Stomach (tissue), 8 donors: ENCODE measurements at regions not wholly inside any gene's neighbourhood (a gene's known extent, or its start where the extent isn't known, plus 50 kb on each side); places are given as distances from the start of the nearest gene placed in this dataset.

Experiments
- DNase-seq, 2 donors: peaks; one replicate each; pipeline versions ENCODE4 v3.0.0 to v3.0.0-alpha.2; 2013 to 2019
- H3K27ac ChIP-seq, 5 donors: fragments of 200-600 bp in 4 of 5; sonication (generic) in 4 of 5; one replicate each; pipeline ENCODE4 v1.5.1; 2013 to 2019; ENCODE audit warnings: mild to moderate bottlenecking in 1 of 5, moderate library complexity in 1 of 5
- H3K27me3 ChIP-seq, 3 donors: fragments of 200-600 bp; sonication (generic); one replicate each; pipeline ENCODE4 v1.5.1; 2017 to 2019; ENCODE audit warnings: mixed run types in 1 of 3
- H3K36me3 ChIP-seq, 4 donors: fragments of 200-600 bp; sonication (generic); 1 replicate in 3 of 4; 2 replicates in 1 of 4; pipeline ENCODE4 v1.5.1; 2016 to 2019
- H3K4me1 ChIP-seq, 4 donors: fragments of 200-600 bp; sonication (generic); one replicate each; pipeline ENCODE4 v1.5.1; 2016 to 2019
- H3K4me3 ChIP-seq, 4 donors: fragments of 200-600 bp; sonication (generic) in 3 of 4; one replicate each; pipeline ENCODE4 v1.5.1; 2016 to 2019; ENCODE audit warnings: mild to moderate bottlenecking in 1 of 4
- H3K9me3 ChIP-seq, 4 donors: fragments of 200-600 bp; sonication (generic); one replicate each; pipeline ENCODE4 v1.5.1; 2016 to 2019
- EP300 ChIP-seq: sonication (generic); formaldehyde crosslinking; IDR thresholded peaks from one replicate; pipeline ENCODE4 v1.6.1; 2017; ENCODE audit warnings: antibody characterized with exemption
- POLR2A ChIP-seq, 4 donors: fragments of 450-650 bp; IDR thresholded peaks; one replicate each; pipeline ENCODE4 v1.6.1; 2016; ENCODE audit warnings: antibody characterized with exemption in 4 of 4, control low read depth in 2 of 4, mild to moderate bottlenecking in 1 of 4, moderate library complexity in 1 of 4
- POLR2AphosphoS5 ChIP-seq, 3 donors: sonication (generic); formaldehyde crosslinking; IDR thresholded peaks; one replicate each; pipeline ENCODE4 v1.6.1; 2016; ENCODE audit warnings: antibody characterized with exemption in 3 of 3
- whole genome bisulfite sequencing, 5 donors: extraction: QIAGEN DNeasy Blood & Tissue Kit in 3 of 5; methylation state at CpG; one replicate each; pipeline versions ENCODE4 v1.1.5 to v1.1.7; 2013 to 2018; 5-methylcytosine and 5-hydroxymethylcytosine counted together
- intact Hi-C: fragments of 100-400 bp; cut with DNase I; formaldehyde crosslinking; loops from one replicate; pipeline ENCODE4 v1.15.1; 2023; ENCODE audit warnings: low total_unique reads
- TF ChIP-seq, protein P1 (sequence below), 7 experiments: fragments of 450-650 bp in 4 of 7; fragments of 200-600 bp in 3 of 7; sonication (generic) in 3 of 7; IDR thresholded peaks; one replicate each; pipeline ENCODE4 v1.5.1; 2016 to 2019; ENCODE audit warnings: antibody characterized with exemption in 7 of 7, control low read depth in 2 of 7, mild to moderate bottlenecking in 1 of 7
- donor health status: healthy with polysubstance abuse.
- donor health status: Bipolar disorder and iron deficiency.
- donor health status: healthy.

DNA sequence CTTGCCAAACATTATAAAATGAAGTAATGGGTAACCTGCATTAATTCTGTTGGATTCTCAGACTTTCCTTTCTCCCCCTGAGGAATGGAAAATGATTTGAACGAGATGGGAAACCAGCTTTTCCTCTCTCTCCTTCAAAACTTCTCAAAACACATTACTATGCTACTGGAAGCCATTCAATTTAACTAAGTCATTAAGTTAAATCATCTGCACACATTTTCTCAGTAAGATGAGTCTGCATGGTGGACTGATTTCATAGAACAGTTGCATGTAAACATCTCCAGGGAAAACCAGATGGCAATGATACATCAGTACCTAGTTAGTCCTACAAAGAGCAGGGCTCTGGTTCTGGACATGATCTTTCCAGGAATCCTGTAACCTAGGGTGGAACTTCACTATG, 59.9 kb downstream of the BMP4 start:
- H3K9me3 ChIP-seq: no peaks in the 10 kb centered on the region
- intact Hi-C loops: no loop called here
- H3K4me1 ChIP-seq: no peaks in the 10 kb centered on the region
- no peaks in the 10 kb centered on the region for H3K27me3 ChIP-seq
- no peak overlapping the region for H3K4me3 ChIP-seq
- H3K27ac ChIP-seq: no peak overlapping the region
- WGBS, 5 donors: 31 to 84% (median 50%) methylated on average over 1 of the region's 1 CpG
- no peak for TF ChIP-seq POLR2AphosphoS5 (IDR thresholded peaks at IDR 0.05)
- TF ChIP-seq, protein P1, sequence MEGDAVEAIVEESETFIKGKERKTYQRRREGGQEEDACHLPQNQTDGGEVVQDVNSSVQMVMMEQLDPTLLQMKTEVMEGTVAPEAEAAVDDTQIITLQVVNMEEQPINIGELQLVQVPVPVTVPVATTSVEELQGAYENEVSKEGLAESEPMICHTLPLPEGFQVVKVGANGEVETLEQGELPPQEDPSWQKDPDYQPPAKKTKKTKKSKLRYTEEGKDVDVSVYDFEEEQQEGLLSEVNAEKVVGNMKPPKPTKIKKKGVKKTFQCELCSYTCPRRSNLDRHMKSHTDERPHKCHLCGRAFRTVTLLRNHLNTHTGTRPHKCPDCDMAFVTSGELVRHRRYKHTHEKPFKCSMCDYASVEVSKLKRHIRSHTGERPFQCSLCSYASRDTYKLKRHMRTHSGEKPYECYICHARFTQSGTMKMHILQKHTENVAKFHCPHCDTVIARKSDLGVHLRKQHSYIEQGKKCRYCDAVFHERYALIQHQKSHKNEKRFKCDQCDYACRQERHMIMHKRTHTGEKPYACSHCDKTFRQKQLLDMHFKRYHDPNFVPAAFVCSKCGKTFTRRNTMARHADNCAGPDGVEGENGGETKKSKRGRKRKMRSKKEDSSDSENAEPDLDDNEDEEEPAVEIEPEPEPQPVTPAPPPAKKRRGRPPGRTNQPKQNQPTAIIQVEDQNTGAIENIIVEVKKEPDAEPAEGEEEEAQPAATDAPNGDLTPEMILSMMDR (IDR thresholded peaks at IDR 0.05): no peak
- TF ChIP-seq POLR2A (IDR thresholded peaks at IDR 0.05): no peak
- no peak for TF ChIP-seq EP300
- H3K36me3 ChIP-seq: no peaks in the 10 kb centered on the region
- no peak for DNase-seq

GRCh38 chr14:53894456-53894855, 62.2 kb downstream of the BMP4 start:
- Histone ChIP-seq H3K9me3 (no peaks in the 10 kb centered on the region), H3K36me3 (no peaks in the 10 kb centered on the region), H3K4me1 (no peaks in the 10 kb centered on the region), H3K27ac (no peak overlapping the region), H3K27me3 (no peaks in the 10 kb centered on the region), H3K4me3 (no peak overlapping the region)
- TF ChIP-seq POLR2A (IDR thresholded peaks at IDR 0.05) (no peak), EP300 (no peak), POLR2AphosphoS5 (IDR thresholded peaks at IDR 0.05) (no peak)
- TF ChIP-seq, protein P1 (IDR thresholded peaks at IDR 0.05): no peak
- WGBS, 5 donors: 45 to 58% (median 54%) methylated on average over 2 of the region's 2 CpGs
- no peak for DNase-seq
- intact Hi-C loops: no loop called here

DNA sequence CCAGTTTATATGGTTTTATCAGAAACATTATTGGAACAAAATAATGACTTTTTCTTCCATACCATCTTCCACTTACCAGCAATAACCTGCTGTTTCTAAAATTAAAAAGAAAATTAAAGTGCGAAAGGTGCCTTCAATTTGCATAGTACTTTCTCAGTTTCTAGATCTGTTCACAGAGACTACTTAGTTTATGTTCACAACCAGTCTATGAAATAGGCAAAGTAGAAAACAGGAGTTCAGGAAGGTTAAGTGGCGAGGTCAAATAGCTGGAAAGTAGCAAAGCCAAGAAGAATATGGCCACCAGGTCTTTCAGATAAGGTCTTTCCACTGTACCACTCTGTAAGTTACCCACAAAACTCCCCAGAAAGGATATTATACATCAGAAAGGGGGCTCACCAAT, 63.3 kb downstream of the BMP4 start:
- Histone ChIP-seq H3K36me3 (no peaks in the 10 kb centered on the region), H3K27ac (no peak overlapping the region), H3K9me3 (no peaks in the 10 kb centered on the region), H3K4me1 (peaks cover 0 to under 1% (median 0%) of the 10 kb centered on the region in 4 donors), H3K4me3 (no peak overlapping the region), H3K27me3 (no peaks in the 10 kb centered on the region)
- no peak for TF ChIP-seq POLR2AphosphoS5 (IDR thresholded peaks at IDR 0.05)
- TF ChIP-seq, protein P1 (IDR thresholded peaks at IDR 0.05): no peak
- no peak for TF ChIP-seq EP300
- TF ChIP-seq POLR2A (IDR thresholded peaks at IDR 0.05): no peak
- no peak for DNase-seq
- intact Hi-C loops: no loop called here
- WGBS, 5 donors: 85 to 93% (median 87%) methylated on average over 2 of the region's 2 CpGs

DNA sequence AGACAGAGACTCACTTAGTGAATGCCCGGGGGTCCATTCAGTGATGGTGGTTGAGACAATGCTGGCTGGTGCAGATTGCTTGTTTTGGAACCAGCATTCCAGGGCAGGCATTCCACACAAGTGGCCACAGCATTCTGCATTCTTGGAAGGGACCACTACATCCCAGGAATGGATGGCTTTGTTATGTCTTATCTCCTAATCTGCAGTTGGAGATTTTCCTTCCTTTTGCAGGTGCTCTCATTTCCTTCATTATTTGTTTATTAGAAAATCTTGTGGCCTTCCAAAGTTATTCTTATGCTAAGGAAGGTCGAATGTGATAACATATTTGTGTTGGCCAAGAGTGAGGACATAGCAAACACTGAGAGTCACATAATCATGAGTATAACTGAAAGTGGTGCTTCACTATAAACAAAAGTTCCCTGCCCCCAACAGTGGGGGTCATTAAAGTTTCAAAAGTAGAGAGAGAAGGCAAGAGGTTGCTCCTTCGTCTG, 66.0 kb downstream of the BMP4 start:
- peak overlapping the region in 1 of 5 donors; percentile 46 for H3K27ac ChIP-seq
- 33 to 52% (median 36%) methylated on average over 3 of the region's 3 CpGs for WGBS, 5 donors

More for the DNA sequence above, 66.0 kb downstream of the BMP4 start:
- DNase-seq: no peak
- Histone ChIP-seq H3K36me3 (no peaks in the 10 kb centered on the region), H3K4me1 (peaks cover 0 to 4% (median 0%) of the 10 kb centered on the region in 4 donors), H3K4me3 (no peak overlapping the region), H3K27me3 (no peaks in the 10 kb centered on the region), H3K9me3 (no peaks in the 10 kb centered on the region)
- peak in 1 of 3 donors; percentile 5 for TF ChIP-seq POLR2AphosphoS5 (IDR thresholded peaks at IDR 0.05)
- TF ChIP-seq, protein P1 (IDR thresholded peaks at IDR 0.05): no peak
- no peak for TF ChIP-seq POLR2A (IDR thresholded peaks at IDR 0.05)
- intact Hi-C loops: no loop called here
